CD4-positive, alpha-beta T cell (primary cell): ENCODE measurements at regions not wholly inside any gene's neighbourhood (a gene's known extent, or its start where the extent isn't known, plus 50 kb on each side); places are given as distances from the start of the nearest gene placed in this dataset.

Source experiments
- ATAC-seq: fragments of 200-7000 bp; cut with Tn5 transposase; one replicate; pipeline ENCODE4 v1.10.0; 2022; ENCODE audit warnings: mild to moderate bottlenecking; ENCODE audit not compliant: poor library complexity
- CTCF ChIA-PET: fragments of 350-600 bp; sonication (Branson Sonifier 250); formaldehyde crosslinking; loops from one replicate; lab custom pipeline; 2021; ENCODE audit warnings: antibody characterized with exemption, inconsistent platforms; lab: Charles Lee
- POLR2A ChIA-PET: fragments of 350-600 bp; sonication (Branson Sonifier 250); formaldehyde crosslinking; loops from one replicate; lab custom pipeline; 2021; ENCODE audit warnings: antibody characterized with exemption, inconsistent platforms; lab: Charles Lee
- DNase-seq, 14 experiments: peaks; one replicate each; pipeline ENCODE4 v3.0.0-alpha.2; 2013 to 2020; ENCODE audit warnings: mixed read lengths in 2 of 14
- H3K27ac ChIP-seq, 2 donors: one replicate each; pipeline versions ENCODE4 v1.5.1 to v1.7.0; 2013; ENCODE audit warnings: low read length in 2 of 2, low read depth in 1 of 2, mild to moderate bottlenecking in 1 of 2
- H3K27me3 ChIP-seq, 2 experiments: 1 replicate in 1 of 2; 2 replicates in 1 of 2; pipeline versions ENCODE4 v1.6.1 to v1.7.0; 2013; ENCODE audit warnings: low read length in 2 of 2, control low read depth in 1 of 2, mild to moderate bottlenecking in 1 of 2, moderate library complexity in 1 of 2; ENCODE audit not compliant: insufficient read depth in 2 of 2, control insufficient read depth in 1 of 2
- H3K36me3 ChIP-seq: one replicate; pipeline ENCODE4 v1.6.1; 2013; ENCODE audit warnings: low read length, control low read depth; ENCODE audit not compliant: insufficient read depth
- H3K4me1 ChIP-seq: one replicate; pipeline ENCODE4 v1.6.1; 2013; ENCODE audit warnings: low read length, control low read depth; ENCODE audit not compliant: insufficient read depth
- H3K4me3 ChIP-seq: one replicate; pipeline ENCODE4 v1.5.1; 2013; ENCODE audit warnings: mild to moderate bottlenecking, low read length, moderate library complexity
- H3K9me3 ChIP-seq, 2 experiments: 1 replicate in 1 of 2; 2 replicates in 1 of 2; pipeline versions ENCODE4 v1.6.1 to v1.7.0; 2013; ENCODE audit warnings: low read length in 2 of 2, mild to moderate bottlenecking in 2 of 2, control low read depth in 1 of 2, moderate library complexity in 1 of 2; ENCODE audit not compliant: control insufficient read depth in 1 of 2, insufficient read depth in 1 of 2
- H3K27ac Mint-ChIP-seq: one replicate; pipeline ENCODE4 v1.8.0; 2020; ENCODE audit warnings: mixed read lengths
- H3K27me3 Mint-ChIP-seq: one replicate; pipeline ENCODE4 v1.8.0; 2021; ENCODE audit warnings: mixed read lengths
- H3K36me3 Mint-ChIP-seq: one replicate; pipeline ENCODE4 v1.8.0; 2021; ENCODE audit warnings: low read depth, mixed read lengths
- H3K4me1 Mint-ChIP-seq: one replicate; pipeline ENCODE4 v1.8.0; 2021; ENCODE audit warnings: low read depth, mixed read lengths
- H3K4me3 Mint-ChIP-seq: one replicate; pipeline ENCODE4 v1.8.0; 2020; ENCODE audit warnings: mild to moderate bottlenecking, mixed read lengths
- H3K9me3 Mint-ChIP-seq: one replicate; pipeline ENCODE4 v1.8.0; 2020; ENCODE audit warnings: mixed read lengths
- intact Hi-C, 2 experiments: fragments of 100-400 bp; cut with DNase I in 1 of 2; cut with micrococcal nuclease in 1 of 2; formaldehyde crosslinking; loops; one replicate each; pipeline versions ENCODE4 v1.15.1 to v1.9.0; 2023 to 2025; cut with DNase I, micrococcal nuclease
- TF ChIP-seq, protein P1 (sequence below): fragments of 200-600 bp; IDR thresholded peaks from one replicate; pipeline ENCODE4 v1.8.0; 2022; ENCODE audit warnings: antibody characterized with exemption, mild to moderate bottlenecking

DNA sequence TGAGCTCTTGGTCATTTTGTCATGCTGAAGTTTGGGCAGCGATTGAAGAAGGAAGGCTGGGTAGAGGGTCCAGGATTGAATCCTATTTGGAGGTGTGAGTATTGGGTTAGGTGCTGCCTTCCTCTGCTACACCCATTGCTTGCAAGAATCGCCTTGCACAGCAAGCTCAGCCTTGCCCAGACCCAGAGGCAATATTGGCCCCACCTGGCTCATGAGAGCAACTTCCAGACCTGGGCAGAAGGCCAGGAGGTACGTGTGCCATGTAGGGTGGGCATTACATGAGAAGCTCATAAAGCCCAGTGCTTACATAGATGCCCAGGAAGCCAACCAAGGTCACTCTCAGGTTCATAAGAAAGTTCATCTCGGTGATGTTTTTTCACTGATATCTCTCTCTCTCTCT lies 718.0 kb downstream of the EFNB2 start:
- H3K27ac ChIP-seq: no peak overlapping the region
- no peaks in the 10 kb centered on the region for H3K36me3 ChIP-seq
- H3K9me3 ChIP-seq: no peaks in the 10 kb centered on the region
- DNase-seq: no peak
- no peaks in the 10 kb centered on the region for H3K4me1 ChIP-seq
- intact Hi-C loops: no loop called here
- ChIA-PET POLR2A (no interaction called here), CTCF (no interaction called here)
- ATAC-seq: no peak
- Mint-ChIP-seq H3K4me3 (no peak overlapping the region), H3K4me1 (no peaks in the 10 kb centered on the region), H3K27me3 (no peaks in the 10 kb centered on the region), H3K9me3 (no peaks in the 10 kb centered on the region), H3K27ac (no peak overlapping the region), H3K36me3 (no peaks in the 10 kb centered on the region)
- no peaks in the 10 kb centered on the region for H3K27me3 ChIP-seq
- H3K4me3 ChIP-seq: no peak overlapping the region
- TF ChIP-seq, protein P1, sequence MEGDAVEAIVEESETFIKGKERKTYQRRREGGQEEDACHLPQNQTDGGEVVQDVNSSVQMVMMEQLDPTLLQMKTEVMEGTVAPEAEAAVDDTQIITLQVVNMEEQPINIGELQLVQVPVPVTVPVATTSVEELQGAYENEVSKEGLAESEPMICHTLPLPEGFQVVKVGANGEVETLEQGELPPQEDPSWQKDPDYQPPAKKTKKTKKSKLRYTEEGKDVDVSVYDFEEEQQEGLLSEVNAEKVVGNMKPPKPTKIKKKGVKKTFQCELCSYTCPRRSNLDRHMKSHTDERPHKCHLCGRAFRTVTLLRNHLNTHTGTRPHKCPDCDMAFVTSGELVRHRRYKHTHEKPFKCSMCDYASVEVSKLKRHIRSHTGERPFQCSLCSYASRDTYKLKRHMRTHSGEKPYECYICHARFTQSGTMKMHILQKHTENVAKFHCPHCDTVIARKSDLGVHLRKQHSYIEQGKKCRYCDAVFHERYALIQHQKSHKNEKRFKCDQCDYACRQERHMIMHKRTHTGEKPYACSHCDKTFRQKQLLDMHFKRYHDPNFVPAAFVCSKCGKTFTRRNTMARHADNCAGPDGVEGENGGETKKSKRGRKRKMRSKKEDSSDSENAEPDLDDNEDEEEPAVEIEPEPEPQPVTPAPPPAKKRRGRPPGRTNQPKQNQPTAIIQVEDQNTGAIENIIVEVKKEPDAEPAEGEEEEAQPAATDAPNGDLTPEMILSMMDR: no peak

GRCh38 chr13:105816994-105817393 lies 718.5 kb downstream of the EFNB2 start:
- intact Hi-C loops: no loop called here
- DNase-seq (no peak), ATAC-seq (no peak)
- TF ChIP-seq, protein P1: no peak
- Mint-ChIP-seq H3K9me3 (no peaks in the 10 kb centered on the region), H3K27ac (no peak overlapping the region), H3K36me3 (no peaks in the 10 kb centered on the region), H3K4me1 (no peaks in the 10 kb centered on the region), H3K27me3 (no peaks in the 10 kb centered on the region), H3K4me3 (no peak overlapping the region)
- Histone ChIP-seq H3K4me3 (no peak overlapping the region), H3K27ac (no peak overlapping the region), H3K9me3 (no peaks in the 10 kb centered on the region), H3K36me3 (no peaks in the 10 kb centered on the region), H3K27me3 (no peaks in the 10 kb centered on the region), H3K4me1 (no peaks in the 10 kb centered on the region)
- ChIA-PET POLR2A (no interaction called here), CTCF (no interaction called here)

- H3K4me3 Mint-ChIP-seq: no peak overlapping the region
Observed at GRCh38 chr13:105814902-105815250, 720.6 kb downstream of the EFNB2 start.

More at GRCh38 chr13:105814902-105815250, 720.6 kb downstream of the EFNB2 start:
- ChIA-PET POLR2A (no interaction called here), CTCF (no interaction called here)
- Mint-ChIP-seq H3K4me1 (no peaks in the 10 kb centered on the region), H3K27me3 (no peaks in the 10 kb centered on the region), H3K27ac (no peak overlapping the region), H3K9me3 (no peaks in the 10 kb centered on the region), H3K36me3 (no peaks in the 10 kb centered on the region)
- ATAC-seq: no peak
- TF ChIP-seq, protein P1: no peak
- H3K27ac ChIP-seq: no peak overlapping the region
- no peaks in the 10 kb centered on the region for H3K4me1 ChIP-seq
- H3K27me3 ChIP-seq: no peaks in the 10 kb centered on the region
- DNase-seq: no peak
- no peaks in the 10 kb centered on the region for H3K36me3 ChIP-seq
- intact Hi-C loops: no loop called here
- no peak overlapping the region for H3K4me3 ChIP-seq
- H3K9me3 ChIP-seq: no peaks in the 10 kb centered on the region
